T-helper 1 cell (primary cell): ENCODE measurements at regions not wholly inside any gene's neighbourhood (a gene's known extent, or its start where the extent isn't known, plus 50 kb on each side); places are given as distances from the start of the nearest gene placed in this dataset.

Source experiments
- DNase-seq, 5 donors: peaks; one replicate each; pipeline ENCODE4 v3.0.0-alpha.2; 2012 to 2020

DNA sequence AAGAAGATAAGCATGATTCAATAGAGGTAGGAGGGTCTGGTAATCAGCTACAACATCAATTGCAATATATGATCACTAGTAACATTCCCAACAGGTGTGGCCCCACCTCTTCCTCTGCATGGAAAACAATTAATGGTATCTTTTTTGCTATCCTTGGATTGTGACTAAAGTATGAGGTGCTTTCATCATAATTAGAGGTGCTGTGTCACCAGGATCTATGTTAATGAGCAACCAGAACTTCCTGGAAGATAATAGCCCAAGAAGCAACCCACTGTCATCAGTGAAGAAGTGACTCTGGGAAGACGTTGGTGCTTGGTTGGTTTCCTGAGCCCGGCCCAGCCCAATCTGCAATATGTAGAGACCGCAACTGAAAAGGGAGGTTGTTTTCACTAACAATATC is 167.2 kb downstream of the SETD4 start:
- DNase-seq = no peak

DNA sequence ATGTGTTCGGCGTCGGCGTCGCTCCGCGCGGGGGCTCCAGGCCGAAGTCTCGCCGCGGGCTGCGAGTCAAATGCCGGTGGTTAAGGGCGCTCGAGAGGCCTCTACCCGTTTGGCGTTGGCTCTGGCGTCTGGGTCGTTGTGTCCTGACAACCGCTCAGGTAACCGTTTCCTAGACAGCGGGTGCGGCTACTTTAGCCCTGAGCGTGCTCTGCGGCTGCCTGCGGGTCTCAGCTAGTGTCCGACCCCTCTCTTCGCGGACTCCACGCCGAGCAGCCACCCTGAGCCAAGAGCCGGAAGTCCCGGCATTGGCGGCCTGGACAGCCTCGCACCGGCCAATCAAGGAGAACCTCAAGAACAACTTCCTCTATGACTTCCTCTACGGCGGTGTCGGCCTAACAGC is 173.4 kb downstream of the SETD4 start:
- no peak for DNase-seq

DNA sequence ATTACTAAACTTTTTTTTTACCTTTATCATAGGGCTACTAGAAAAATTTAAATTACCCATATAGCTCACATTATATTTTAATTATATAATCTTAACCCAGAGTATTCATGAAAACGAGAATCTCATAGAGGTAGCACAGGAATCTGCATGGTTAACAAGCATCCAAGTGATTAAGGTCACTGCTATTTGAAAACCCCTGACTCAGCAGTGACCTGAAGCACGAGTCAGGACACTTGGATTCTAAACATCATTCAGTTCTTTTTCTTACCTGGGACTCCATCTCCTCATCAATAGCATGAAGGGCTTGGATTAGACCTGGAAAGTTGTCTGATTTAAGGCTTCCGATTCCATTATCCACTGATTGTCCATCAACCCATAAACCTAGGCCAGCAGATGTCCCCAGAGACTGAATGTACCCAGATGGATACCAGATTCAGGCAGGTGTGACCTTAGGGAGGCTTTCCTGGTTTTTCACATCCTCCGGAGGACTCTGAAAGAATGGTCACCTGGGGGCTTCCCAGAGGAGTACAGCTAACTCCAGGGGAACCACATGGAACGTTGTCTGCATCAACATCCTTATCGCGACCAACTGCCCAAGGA is 174.3 kb downstream of the SETD4 start:
- no peak for DNase-seq

DNA sequence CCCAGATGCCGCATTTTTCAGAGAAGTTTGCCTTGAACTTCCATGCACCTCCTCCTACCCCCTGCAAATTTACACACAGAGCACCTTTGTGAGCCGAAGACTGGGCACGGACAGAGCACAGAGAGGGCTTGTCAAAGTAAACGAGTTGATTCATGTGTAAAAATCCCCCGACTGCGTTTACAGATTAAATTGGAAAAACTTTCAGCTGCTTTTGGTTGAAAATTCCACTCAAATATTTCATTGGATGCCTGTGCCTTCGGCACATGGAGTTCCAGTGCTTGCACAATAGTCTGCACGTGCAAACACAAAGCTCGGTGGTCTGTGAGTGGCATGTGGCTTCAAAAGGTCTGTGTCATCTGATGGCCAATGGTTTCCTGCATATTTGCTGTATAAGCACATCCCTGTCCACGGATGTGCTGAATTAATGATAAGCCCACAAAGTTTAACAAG is 177.5 kb downstream of the SETD4 start:
- DNase-seq = no peak

DNA sequence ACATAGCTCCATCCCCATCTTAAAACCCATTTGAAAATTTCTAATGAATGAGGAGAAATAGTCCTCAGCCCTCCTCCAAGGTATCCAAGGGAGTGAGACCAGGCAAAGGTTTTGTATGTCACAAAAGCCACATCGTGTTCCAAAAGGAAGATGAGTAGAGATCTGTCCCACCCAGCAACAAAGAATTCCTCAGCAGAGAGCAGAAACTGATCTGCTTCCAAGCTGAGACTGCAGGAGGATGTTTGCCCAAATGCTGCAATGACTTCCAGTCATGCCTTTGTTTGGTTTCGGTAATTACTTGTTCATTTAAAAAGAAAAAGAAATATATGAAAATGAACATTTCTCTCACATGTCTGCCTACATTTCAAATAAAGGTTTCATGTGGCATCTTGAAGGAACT is 186.9 kb downstream of the SETD4 start:
- no peak for DNase-seq

DNA sequence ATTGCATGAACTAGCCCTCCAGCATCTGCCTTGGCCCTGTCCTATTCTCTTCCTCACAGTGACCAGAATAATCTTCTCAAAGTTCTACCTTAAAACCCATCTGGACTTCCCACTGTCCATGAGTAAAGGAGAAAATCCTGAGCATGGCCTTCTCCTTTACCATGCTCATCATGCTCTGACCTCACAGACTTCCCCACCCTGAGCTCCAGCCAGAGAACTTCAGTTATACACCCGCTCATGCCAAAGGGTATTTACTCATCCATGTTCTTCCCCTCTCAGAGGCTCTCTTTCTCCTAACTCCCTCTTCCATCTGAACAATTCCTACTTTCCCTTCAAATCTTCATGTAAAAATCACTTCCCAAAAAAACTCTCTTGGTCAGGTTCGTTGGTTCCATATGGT is 188.4 kb downstream of the SETD4 start:
- no peak for DNase-seq

DNA sequence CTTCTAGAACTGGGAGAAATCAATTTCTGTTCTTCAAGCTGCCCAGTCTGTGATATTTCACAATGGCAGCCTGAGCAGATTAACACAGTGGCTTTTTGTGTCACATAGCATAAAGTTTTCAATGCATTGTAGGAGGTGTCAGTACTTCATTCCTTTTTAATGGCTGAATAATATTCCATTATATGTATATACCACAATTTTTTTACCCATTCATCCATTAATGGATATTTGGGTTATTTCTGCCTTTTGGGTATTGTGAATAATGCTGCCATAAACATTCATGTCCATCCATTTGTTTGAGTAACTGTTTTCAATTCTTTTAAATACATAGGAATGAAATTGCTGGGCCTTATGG is 191.5 kb downstream of the SETD4 start:
- DNase-seq = no peak

DNA sequence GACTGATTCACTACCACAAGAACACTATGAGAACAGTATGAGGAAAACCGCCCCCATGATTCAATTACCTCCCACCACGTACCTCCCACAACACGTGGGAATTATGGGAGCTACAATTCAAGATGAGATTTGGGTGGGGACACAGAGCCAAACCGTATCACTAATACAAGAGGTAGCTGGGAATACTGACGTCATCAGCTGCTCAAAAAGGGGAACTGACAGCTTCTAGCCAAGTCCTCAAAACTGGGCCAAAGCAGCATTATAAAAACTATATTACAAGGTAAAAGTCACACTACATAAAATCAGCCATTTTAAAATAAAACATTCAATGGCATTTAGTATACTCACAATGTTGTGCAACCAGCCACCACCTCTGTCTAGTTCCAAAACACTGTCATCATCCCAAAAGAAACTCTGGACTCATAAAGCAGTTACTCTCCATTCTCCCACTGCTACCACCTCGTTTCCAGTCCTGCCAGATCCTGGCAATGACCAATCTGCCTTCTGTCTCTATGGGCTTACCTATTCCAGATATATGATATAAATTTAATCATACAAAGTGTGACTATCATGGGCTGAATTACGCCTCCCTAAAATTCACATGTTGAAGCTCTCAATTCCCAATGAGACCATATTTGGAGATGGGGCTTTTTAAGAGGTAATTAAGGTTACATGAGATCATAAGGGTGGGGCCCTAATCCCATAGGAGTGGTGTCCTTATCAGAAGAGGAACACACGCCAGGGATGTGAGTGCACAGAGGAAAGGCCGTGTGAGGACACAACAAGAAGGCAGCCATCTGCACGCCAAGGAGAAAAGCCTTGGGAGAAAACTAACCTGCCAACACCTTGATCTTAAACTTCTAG is 192.1 kb downstream of the SETD4 start:
- no peak for DNase-seq

DNA sequence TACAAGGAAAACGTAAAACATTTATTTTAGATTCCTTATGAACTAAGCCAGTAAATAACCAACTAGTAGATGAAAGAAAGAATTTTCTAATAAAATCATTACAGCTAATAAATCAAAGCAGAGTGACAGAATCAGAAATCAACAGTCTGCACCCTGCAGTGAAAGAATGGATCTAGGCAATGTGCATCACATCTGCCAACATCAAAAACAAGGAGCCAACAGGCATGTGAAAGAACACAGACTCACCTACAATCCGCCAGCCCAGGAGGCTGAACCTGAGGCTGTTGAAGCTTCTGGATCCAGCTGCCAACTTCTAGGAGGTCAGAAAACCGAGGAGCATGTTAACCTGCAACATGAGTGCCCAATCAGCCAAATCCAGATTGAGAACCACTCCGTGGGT is 196.3 kb downstream of the SETD4 start:
- no peak for DNase-seq

DNA sequence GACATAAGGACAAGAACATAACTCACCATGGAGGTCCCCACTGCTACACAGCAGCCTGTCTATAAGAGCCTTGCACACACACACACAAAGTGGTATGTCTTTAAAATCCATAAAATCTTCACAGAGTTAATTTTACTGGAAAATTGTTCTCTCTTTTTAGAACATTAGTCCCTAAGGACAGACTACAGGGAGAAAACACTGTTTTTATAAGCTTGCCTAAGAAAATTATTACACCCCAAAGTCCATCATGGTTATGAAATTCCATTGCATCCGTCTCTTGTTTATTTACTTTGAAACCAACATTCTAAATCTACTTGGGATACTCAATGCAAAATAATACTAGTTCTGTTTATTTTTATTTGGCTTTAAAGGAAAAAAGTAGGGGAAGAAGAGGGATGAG is 197.4 kb downstream of the SETD4 start:
- no peak for DNase-seq

DNA sequence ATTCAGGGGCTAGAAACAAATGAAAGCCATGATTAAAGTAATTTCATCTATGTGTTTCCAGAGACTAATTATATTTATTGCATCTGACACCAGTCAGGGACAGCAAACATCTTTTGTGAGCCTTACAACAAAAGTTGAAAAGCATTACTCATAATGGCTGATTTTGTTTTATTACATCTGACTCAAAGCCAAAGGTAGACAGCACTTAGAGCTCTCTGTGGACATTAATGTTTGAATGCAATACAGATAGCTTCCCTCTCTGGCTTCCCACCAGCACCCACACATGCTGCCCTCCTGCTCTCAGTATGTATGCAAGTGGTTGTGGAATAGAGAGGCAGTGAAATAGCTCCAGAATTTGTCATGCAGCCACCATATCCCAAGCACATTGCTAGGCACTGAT is 198.7 kb downstream of the SETD4 start:
- no peak for DNase-seq

DNA sequence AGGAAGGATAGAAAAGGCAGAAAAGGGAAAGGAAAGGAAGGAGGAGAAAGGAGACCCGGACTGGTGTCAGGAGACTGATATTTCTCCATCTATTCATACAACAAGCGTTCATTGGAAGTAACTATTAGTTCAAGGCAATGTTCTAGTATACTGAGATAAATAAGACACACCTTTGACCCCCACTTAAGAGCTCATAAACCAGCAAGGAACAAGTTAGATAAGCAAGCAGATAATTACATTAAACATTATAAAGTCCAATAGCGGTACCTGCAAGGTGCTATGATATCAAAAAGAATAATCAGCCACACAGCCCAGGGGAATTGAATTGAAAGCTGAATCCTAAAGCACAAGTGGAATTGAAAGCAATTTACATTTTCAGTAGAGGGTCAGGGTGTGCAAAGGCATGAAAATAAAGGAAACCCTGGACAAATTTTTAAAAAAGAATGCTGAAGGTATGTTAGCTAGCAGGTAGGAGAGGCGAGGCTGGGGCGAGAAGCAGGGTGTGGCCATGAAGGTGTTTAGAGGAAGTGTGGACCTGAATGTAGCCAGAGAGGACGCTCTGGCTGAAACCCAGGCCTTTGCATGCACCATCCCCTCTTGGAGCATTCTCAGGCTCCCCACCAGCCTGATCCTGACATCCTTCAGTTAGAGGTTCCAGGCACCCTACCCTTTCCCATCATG is 200.0 kb downstream of the SETD4 start:
- DNase-seq = no peak

DNA sequence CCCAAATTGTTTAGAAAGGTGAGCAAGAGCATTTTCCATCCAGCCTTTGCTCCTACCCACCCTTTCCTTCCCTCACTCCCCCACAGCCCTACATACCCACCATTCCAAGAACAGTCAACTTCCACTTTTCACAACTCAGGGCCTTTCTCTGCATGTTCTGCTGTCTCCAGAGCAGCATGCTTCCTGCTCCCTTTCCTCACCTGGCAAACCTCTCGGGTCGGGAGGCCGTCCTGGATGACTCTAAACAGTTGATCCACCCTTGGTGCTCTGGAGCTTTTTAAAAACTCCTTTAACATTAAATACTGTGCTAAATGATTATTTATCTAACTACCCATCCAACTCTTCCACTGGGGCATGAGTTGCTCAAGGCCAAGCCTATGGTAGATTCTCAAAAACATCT is 200.6 kb downstream of the SETD4 start:
- no peak for DNase-seq

DNA sequence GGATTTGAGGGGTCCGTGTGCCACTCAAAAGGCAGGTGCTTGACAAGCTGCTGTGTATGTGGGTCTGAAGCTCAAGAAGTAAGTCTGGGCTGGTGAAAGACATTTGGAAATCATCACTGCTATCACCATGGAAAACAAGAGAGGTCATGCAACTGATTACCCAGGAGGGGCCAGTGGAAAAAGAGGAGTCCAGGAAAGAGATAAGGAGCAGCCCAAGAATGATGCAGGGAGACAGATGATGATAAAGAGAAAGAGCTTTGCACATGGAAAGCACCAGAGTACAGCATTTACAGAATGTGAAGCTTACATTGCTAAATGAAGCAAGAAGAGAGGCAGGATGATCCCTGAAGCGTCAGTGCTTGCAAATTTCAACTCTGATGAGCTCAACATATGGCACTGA is 203.2 kb downstream of the SETD4 start:
- DNase-seq = no peak

DNA sequence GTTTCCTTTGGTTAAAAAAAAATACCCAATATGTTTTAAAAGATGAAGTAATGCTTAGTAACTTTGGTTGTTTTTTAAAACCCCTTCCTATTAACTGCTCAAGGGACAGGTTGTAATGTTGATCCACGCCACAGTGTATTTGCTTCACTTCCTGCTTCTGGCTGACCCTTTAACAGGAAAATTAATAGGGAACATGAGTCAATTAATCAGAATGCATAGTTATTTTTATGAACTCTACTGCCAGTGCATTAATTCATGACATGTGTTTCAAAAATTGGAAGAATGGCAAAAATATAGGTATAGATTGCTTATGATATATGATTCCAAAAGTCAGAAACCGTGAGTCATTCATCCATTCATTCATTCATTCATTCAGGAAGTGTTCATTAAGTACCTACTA is 204.8 kb downstream of the SETD4 start:
- no peak for DNase-seq

DNA sequence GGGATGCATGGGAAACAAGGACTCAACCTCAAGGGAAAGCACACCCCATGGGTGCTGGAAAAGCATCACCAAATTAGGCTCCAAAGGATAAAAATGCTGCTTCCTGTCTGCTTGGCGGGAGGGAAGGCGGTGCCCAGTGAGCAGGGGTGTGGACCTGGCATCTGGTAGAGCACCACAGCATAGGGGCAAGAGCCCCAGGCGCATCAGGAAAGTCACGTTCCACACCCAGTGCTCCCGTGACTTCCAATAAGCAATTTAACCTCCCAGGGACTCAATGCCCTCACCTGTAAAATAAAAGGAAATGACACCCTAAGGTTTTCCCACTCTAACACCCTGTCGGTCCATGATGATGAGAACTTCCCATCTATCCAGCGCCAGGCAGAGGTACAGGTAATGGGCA is 206.0 kb downstream of the SETD4 start:
- no peak for DNase-seq

DNA sequence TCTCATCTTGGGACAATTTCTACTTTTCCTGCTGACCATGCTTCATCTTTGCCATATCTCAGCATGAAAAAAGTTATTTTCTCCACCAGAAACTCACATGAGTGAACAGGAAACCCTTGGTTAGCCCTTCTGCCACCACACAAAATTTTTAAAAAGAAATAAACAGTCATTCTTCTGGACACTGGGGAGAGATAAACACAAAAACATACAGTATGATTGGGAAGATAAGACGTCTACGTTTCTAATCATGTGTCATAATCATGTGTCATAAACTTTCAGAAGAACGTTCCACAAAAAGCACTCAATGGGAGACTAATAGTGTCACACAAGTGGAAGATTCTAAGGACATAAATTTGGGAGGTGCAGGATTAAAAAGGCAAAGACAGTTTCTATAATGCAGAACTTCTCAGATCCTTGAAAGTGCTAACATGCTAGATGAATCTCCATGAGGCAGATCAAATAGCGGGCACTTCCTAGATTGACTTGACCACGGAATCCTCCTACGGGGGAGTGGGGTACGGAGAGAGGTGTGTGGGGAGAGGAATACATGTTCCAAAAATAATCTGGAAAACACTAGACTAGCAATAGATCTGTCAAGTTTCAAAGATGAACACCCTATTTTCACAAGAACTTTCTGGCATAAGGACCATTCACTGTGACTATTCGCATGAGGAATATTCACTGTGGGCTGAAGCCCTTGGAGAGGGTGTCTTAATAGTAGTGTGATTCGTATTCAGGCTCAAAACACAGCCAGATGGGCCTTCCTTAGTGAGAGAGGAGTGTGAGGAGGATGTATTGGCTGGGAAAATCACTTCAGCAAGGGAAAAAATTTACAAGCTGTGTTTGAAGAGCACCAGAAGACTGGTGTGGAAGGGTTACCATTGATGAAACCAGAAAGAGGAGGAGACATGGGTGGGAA is 206.7 kb downstream of the SETD4 start:
- no peak for DNase-seq

DNA sequence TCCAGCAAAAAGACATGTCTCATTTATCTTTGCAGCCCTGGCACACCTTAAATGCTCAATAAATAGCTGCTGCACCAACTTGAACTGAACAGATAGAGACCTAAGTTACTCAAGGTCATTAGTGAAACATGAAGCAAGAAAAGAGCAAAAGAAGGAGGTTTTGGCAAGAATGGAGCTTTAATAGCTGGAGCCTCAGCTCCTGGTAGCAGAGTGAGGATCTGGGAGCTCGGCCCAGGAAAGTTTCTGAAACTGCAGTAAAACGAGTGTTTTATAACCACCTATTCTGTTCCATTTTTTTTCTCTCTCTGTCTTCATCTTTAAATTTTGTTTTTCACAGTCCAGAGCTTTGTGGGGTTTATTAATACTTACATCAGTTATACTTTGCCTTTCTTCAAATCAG is 207.5 kb downstream of the SETD4 start:
- DNase-seq = no peak

DNA sequence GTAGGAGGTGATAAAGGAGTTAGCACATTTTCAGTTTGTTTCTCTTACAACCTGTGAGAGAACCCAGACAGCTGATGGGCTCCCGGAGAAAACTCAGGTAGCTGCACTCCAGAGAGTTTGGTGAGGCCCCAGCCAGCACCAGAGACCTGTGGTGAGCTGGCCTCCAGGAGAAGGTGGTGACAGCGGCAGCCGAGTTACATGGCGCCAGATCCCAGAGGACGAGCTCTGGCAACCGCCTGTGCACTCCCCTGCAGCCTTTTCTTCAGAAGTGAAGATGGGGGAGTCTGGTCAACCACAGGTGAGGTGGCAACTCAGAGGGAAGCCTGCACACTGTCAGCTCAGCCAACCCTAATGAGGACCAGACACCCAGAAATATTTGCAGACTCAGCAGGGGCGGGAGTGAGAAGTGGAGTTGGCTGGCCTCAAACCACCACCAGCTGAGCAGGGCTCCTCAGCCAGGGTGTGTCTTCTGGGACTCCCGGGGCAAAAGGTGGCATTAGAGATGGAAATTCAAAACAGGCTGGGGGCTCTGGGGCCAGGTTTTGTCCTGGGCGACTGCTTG is 209.7 kb downstream of the SETD4 start:
- no peak for DNase-seq

DNA sequence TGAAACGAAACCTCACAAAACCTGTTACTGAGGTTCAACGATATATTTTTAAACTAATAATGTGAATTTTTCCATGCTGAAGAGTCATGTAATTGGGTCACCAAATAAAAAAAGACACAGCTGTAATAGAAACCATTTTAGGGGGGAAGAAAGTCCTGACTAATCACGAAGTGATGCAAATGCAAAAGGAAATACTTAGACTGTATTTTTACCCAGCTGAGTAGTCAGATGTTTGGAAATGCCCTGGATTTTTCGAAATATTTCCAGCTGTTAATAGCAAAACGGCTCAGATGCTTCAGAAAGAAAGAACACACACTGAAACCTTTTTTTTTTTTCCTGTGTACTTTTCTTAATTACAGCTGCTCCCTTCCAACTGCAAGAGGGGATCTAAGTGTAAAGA is 210.3 kb downstream of the SETD4 start:
- DNase-seq = no peak

DNA sequence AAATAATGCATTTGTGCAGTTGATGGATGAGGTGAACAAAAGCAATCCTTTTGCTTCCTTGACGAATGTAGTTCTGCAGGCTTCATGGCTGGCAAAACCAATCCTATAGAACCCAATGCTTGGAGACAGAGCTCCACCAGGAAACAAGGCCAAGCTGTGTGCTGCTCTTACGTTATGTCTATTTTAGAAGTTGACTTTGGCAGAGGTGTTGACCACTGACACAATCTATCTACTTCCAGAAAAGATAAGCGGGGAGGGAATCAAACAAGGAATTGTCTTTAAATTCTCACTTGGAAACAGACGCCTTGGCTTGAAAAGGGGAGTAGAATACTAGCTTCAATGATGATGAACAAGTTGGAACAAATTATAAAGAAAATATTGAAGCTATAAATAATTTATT is 211.2 kb downstream of the SETD4 start:
- no peak for DNase-seq

DNA sequence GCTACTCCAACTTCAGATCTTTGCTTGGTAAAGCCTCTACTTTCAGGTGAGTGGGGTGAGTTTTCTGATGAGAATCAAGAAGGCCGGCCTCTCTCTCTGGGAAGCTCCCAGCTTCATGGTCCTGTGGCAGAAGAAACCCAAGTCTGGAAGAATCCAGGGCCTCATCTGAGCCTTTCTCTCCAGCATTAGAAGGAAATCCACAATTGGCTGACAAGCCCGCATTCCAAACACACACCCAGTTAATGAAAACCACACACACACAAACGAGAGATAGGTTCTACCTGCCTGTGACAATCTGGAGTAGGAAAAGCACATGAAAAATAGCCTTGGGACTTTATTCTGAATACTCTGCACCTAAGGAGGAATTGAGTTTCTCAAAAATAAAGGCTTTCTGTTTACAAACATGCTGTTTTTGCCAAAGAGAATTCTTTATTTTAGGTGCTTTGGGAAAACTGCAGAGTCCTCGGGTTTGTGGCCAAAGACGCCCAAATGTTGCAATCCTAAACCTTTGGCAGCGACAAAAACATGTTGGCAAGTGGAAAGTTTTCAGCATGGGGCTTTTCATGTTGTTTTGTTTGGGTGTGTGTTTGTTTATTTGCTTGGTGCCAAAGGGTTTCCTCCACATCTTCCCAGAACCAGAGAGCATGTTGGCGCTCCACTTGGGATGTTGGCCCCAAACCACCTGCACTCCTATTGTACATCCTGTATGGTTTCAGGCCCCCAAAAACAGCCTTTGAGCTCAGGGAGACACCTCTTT is 216.2 kb downstream of the SETD4 start:
- no peak for DNase-seq
